Thyroid gland (tissue), 4 donors: ENCODE measurements at regions not wholly inside any gene's neighbourhood (a gene's known extent, or its start where the extent isn't known, plus 50 kb on each side); places are given as distances from the start of the nearest gene placed in this dataset.

ENCODE experiments used
- DNase-seq, 2 donors: peaks; one replicate each; pipeline ENCODE4 v3.0.0-alpha.2; 2019
- H3K27ac ChIP-seq, 3 donors: fragments of 200-600 bp; sonication (generic); 1 replicate in 2 of 3; 2 replicates in 1 of 3; pipeline ENCODE4 v1.5.1; 2016 to 2019; ENCODE audit warnings: mild to moderate bottlenecking in 1 of 3, moderate library complexity in 1 of 3
- H3K27me3 ChIP-seq: fragments of 200-600 bp; sonication (generic); one replicate; pipeline ENCODE4 v1.5.1; 2019
- H3K36me3 ChIP-seq, 2 donors: fragments of 200-600 bp; sonication (generic); one replicate each; pipeline ENCODE4 v1.5.1; 2016 to 2019
- H3K4me1 ChIP-seq, 2 donors: fragments of 200-600 bp; sonication (generic); one replicate each; pipeline ENCODE4 v1.5.1; 2017 to 2019
- H3K4me3 ChIP-seq, 3 donors: fragments of 200-600 bp; sonication (generic); replicated peaks in 1 of 3; 1 replicate in 2 of 3; 2 replicates in 1 of 3; pipeline ENCODE4 v1.5.1; 2016; ENCODE audit warnings: mild to moderate bottlenecking in 1 of 3
- H3K9me3 ChIP-seq: fragments of 200-600 bp; sonication (generic); one replicate; pipeline ENCODE4 v1.5.1; 2017
- POLR2A ChIP-seq, 2 donors: fragments of 450-650 bp; IDR thresholded peaks; one replicate each; pipeline ENCODE4 v1.6.1; 2017; ENCODE audit warnings: antibody characterized with exemption in 2 of 2, mild to moderate bottlenecking in 2 of 2, moderate library complexity in 1 of 2
- WGBS, 2 donors: methylation state at CpG; one replicate each; pipeline ENCODE4 v1.1.5; 2017; 5-methylcytosine and 5-hydroxymethylcytosine counted together
- intact Hi-C: fragments of 100-400 bp; cut with DNase I; formaldehyde crosslinking; loops from one replicate; pipeline ENCODE4 v1.15.1; 2023
- TF ChIP-seq, protein P1 (sequence below), 6 experiments: fragments of 200-600 bp in 3 of 6; fragments of 450-650 bp in 3 of 6; sonication (generic) in 3 of 6; IDR thresholded peaks; one replicate each; pipeline ENCODE4 v1.5.1; 2016 to 2019; ENCODE audit warnings: antibody characterized with exemption in 6 of 6, mild to moderate bottlenecking in 2 of 6, inconsistent platforms in 1 of 6, moderate library complexity in 1 of 6

DNA sequence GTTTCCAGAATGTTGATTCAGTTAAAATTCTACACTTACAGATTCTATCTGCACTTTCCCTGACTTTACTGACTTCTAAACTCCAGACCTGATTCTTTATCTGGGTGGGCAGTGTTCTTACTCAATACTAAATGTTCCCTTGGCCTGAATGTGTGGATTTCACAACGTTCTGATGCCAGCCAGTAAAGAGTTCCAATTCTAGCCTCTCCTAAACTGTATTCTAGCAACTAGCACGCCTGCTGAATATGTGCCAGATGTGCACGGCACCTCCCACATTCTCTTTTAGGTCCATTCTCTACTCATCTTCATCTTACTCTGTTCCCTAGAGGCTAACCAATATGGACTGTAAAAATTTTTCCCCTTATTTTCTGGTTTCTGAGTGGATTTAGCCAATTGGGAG, 479.5 kb upstream of the AGTR1 start:
- WGBS, 2 donors: 71 to 72% methylated on average over 3 of the region's 3 CpGs

DNA sequence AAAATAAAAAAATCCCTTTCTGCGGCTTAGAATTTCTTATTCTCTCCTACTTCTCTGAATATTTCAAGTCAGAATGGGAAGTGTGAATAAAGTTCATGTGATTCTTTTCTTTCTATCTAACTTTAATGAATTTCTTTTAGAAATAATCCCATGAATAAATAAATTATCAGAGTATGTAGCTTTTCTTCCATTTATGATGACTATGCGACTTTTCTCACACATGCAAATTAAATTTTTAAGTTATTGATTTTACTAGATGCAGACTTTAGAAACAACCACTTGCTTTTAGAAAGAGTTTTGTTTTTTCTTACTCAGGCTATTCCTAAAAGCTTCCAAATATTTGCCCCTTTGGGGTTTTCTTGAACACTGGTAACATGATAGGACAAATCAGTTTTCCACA, 477.7 kb upstream of the AGTR1 start:
- H3K36me3 ChIP-seq: no peaks in the 10 kb centered on the region
- H3K27ac ChIP-seq: no peak overlapping the region
- DNase-seq: no peak
- no peak overlapping the region for H3K4me3 ChIP-seq
- no peaks in the 10 kb centered on the region for H3K9me3 ChIP-seq
- no peaks in the 10 kb centered on the region for H3K4me1 ChIP-seq
- H3K27me3 ChIP-seq: no peaks in the 10 kb centered on the region
- TF ChIP-seq, protein P1, sequence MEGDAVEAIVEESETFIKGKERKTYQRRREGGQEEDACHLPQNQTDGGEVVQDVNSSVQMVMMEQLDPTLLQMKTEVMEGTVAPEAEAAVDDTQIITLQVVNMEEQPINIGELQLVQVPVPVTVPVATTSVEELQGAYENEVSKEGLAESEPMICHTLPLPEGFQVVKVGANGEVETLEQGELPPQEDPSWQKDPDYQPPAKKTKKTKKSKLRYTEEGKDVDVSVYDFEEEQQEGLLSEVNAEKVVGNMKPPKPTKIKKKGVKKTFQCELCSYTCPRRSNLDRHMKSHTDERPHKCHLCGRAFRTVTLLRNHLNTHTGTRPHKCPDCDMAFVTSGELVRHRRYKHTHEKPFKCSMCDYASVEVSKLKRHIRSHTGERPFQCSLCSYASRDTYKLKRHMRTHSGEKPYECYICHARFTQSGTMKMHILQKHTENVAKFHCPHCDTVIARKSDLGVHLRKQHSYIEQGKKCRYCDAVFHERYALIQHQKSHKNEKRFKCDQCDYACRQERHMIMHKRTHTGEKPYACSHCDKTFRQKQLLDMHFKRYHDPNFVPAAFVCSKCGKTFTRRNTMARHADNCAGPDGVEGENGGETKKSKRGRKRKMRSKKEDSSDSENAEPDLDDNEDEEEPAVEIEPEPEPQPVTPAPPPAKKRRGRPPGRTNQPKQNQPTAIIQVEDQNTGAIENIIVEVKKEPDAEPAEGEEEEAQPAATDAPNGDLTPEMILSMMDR (IDR thresholded peaks at IDR 0.05): no peak
- no peak for TF ChIP-seq POLR2A (IDR thresholded peaks at IDR 0.05)
- intact Hi-C loops: no loop called here
- 95 to 98% methylated on average over 2 of the region's 2 CpGs for WGBS, 2 donors

More for the DNA sequence above, 479.5 kb upstream of the AGTR1 start:
- Histone ChIP-seq H3K27ac (no peak overlapping the region), H3K36me3 (no peaks in the 10 kb centered on the region), H3K4me3 (no peak overlapping the region), H3K9me3 (no peaks in the 10 kb centered on the region), H3K27me3 (no peaks in the 10 kb centered on the region), H3K4me1 (no peaks in the 10 kb centered on the region)
- intact Hi-C loops: no loop called here
- no peak for TF ChIP-seq POLR2A (IDR thresholded peaks at IDR 0.05)
- TF ChIP-seq, protein P1 (IDR thresholded peaks at IDR 0.05): no peak
- no peak for DNase-seq

DNA sequence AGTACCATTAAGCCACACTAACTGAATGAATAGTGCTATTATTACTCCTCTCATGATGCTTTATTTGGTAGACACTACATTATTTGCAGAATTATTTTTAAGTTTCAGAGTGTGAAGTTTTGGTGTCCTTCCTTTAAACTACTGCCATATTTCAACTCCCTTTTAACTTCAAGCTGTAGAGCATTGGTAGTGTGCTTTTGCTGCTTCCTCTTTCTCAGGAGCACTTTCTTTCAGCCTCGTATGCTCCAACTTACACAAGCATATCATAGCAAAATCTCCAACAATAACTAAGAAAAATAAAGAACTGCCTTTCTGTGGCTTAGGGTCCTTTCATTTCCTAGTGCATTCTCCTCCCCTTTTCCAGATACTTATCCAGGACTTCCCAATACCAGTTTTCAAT, 476.4 kb upstream of the AGTR1 start:
- Histone ChIP-seq H3K4me3 (no peak overlapping the region), H3K27me3 (no peaks in the 10 kb centered on the region), H3K4me1 (no peaks in the 10 kb centered on the region), H3K27ac (no peak overlapping the region), H3K9me3 (no peaks in the 10 kb centered on the region), H3K36me3 (no peaks in the 10 kb centered on the region)
- intact Hi-C loops: no loop called here
- DNase-seq: no peak
- 65 to 82% methylated on average over 1 of the region's 1 CpG for WGBS, 2 donors
- TF ChIP-seq, protein P1 (IDR thresholded peaks at IDR 0.05): no peak
- no peak for TF ChIP-seq POLR2A (IDR thresholded peaks at IDR 0.05)

DNA sequence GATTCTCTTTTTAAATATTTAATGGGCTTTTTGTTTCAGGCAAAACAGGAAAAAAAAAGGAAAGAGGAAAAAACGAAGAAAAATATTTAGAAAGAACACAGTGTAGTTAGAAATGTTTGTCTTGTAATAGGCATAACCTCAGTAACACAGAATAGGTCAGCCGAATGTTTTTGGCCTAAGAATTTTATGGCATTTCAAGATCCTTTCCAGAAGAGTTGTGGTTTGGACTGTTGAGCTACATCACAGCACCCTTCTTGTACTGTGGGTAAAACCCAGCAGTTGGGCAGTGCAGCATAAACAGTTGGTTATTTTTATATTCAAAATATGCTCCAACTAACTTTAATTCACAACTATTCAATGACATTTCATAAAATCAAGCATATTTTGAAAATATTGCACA, 474.4 kb upstream of the AGTR1 start:
- Histone ChIP-seq H3K27me3 (no peaks in the 10 kb centered on the region), H3K4me1 (no peaks in the 10 kb centered on the region), H3K27ac (no peak overlapping the region), H3K36me3 (no peaks in the 10 kb centered on the region), H3K4me3 (no peak overlapping the region), H3K9me3 (no peaks in the 10 kb centered on the region)
- intact Hi-C loops: no loop called here
- WGBS, 2 donors: 60 to 69% methylated on average over 2 of the region's 2 CpGs
- DNase-seq: no peak
- TF ChIP-seq, protein P1 (IDR thresholded peaks at IDR 0.05): no peak
- no peak for TF ChIP-seq POLR2A (IDR thresholded peaks at IDR 0.05)

DNA sequence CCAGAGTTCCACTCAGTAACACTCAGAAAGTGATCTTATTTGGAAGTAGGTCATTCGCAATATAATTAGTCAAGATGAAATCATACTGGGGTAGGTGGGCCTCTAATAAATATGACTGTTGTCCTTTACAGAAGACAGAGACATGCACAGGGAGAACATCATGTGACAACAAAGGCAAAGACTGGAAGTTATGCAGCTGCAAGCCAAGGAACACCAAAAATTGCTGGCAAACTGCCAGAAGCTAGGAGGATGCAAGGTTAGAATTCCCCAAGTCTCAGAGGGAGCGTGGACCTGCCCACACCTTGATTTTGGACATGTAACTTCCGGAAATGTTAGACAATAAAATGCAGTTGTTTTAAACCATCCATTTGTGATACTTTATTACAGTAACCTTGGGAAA, 471.5 kb upstream of the AGTR1 start:
- H3K27me3 ChIP-seq: no peaks in the 10 kb centered on the region
- TF ChIP-seq, protein P1 (IDR thresholded peaks at IDR 0.05): no peak
- TF ChIP-seq POLR2A (IDR thresholded peaks at IDR 0.05): no peak
- no peak for DNase-seq
- intact Hi-C loops: no loop called here
- H3K9me3 ChIP-seq: no peaks in the 10 kb centered on the region
- H3K4me1 ChIP-seq: no peaks in the 10 kb centered on the region
- no peak overlapping the region for H3K4me3 ChIP-seq
- WGBS, 2 donors: 87 to 88% methylated on average over 3 of the region's 3 CpGs
- no peaks in the 10 kb centered on the region for H3K36me3 ChIP-seq
- no peak overlapping the region for H3K27ac ChIP-seq
